ENCODE measurements at regions not wholly inside any gene's neighbourhood (a gene's known extent, or its start where the extent isn't known, plus 50 kb on each side); places are given as distances from the start of the nearest gene placed in this dataset.

DNA sequence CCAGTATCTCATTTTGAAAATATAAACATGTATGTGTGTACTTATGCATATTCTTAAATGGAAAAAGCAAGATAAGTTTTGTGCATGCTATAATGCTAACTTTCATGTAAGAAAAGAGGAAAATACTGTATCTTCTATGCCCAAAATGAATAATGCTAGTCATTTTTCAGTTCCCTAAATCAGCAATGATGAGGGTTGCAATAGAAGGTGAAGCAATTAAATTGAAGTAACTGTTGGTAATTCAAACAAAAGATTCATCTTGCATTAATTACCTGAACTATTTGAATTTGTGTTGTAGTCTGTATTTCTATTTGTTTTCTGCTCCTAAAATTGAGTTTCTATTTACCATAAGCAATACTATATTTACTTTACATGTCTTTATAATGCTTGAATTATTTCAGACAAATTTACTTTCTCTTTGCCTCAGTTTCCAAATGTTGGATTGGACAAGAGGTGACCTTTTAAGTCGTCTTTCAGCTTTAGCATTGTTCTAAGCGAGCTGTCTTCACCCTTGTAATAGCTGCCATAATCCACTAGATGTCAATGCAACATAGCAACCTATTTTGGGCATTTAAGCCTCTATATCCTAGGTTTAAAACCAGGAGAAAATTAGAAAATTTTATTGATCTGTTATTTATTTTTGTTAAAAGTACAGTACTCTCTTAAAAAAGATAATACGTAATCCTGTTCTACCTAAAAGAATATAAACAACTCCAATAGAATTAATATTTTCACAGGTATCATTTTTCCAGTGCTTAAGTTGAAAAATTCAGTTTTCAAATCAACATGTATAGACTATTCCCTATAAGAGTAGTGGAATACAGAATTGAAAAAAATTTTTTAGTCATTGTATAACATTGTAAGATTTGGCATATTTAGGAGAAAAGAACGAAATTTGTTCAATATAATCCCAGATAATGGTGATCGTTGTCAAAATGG is 52.3 kb upstream of the IFNGR1 start:
- DNase-seq (ENCODE audit: low spot score) = peak; percentile 34
- FAIRE-seq = no peak

DNA sequence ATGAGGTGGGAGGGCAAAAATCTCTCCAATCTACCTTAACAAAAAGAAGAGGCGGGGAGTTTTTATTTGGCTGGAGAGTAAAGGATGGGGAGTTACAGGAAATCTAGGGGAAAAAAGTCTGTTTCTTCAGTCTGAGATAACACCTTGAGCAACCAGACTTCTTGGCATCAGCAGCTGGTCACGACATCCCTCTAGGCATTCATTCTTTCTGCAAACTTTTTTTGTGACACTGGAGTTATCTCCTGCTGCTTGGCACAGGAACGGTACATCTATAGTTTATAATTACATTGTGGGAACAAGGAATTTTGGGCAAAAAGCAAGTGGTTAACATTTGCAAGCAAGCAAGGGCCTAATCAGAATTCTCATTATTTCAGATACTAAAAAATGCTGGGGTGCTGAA is 50.6 kb upstream of the IFNGR1 start:
- DNase-seq (ENCODE audit: low spot score) (no peak), FAIRE-seq (no peak)

DNA sequence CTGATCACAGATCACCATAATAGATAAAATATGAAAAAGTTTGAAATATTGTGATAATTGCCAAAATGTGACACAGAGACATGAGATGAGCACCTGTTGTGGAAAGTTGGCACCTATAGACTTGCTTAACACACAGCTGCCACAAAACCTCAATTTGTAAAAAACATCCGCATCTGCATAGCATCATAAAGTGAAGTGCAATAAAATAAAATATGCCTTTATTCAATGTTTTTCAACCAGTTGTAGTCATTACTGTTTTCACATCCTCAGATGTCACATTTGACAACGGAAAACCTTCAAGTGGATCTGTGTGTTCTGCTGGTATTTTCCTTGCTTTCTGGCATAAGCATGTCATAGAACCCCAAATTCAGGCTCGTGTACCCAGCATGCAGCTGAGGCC is 50.2 kb upstream of the IFNGR1 start:
- FAIRE-seq = no peak
- DNase-seq (ENCODE audit: low spot score) = no peak

All from urothelium cell line (cell line).